ENCODE measurements at regions not wholly inside any gene's neighbourhood (a gene's known extent, or its start where the extent isn't known, plus 50 kb on each side); places are given as distances from the start of the nearest gene placed in this dataset.

DNA sequence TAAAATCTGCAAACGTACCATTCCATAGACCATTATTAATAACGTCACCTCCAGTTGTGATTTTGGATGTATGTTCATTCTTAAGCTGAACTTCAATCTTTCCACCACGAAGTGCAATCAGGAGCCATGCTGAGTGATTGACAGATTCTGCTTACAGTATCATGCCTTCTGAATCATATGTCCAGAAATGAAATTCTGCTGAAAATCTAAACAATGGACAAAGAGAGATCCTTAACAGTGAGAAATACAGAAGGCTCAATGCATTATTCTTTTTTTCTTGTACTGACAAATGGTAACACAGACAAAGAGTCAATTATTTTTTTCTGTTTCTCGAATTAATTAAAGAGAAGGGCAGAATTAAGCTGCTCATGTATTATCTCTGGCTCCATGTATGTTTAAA, 1114.5 kb downstream of the EPHA3 start:
- H3K36me3 ChIP-seq (replicated peaks in 1 of 2; ENCODE audit: control extremely low read depth in 1 of 2, control insufficient read depth in 1 of 2, extremely low read depth in 1 of 2, insufficient read depth in 2 of 2, low read length in 1 of 2), result no peaks in the 10 kb centered on the region
- no peak overlapping the region for H3K4me2 ChIP-seq (replicated peaks; ENCODE audit: low read depth, low read length, poor library complexity, severe bottlenecking)
- no peaks in the 10 kb centered on the region for H3K4me1 ChIP-seq (ENCODE audit: control insufficient read depth in 2 of 2, insufficient read depth in 2 of 2, low read length in 2 of 2)
- DNase-seq (no peak), ATAC-seq (ENCODE audit: low read depth) (no peak)
- H3K79me2 ChIP-seq (ENCODE audit: control insufficient read depth, insufficient read depth, low read length), result no peaks in the 10 kb centered on the region
- TF ChIP-seq, protein P1, sequence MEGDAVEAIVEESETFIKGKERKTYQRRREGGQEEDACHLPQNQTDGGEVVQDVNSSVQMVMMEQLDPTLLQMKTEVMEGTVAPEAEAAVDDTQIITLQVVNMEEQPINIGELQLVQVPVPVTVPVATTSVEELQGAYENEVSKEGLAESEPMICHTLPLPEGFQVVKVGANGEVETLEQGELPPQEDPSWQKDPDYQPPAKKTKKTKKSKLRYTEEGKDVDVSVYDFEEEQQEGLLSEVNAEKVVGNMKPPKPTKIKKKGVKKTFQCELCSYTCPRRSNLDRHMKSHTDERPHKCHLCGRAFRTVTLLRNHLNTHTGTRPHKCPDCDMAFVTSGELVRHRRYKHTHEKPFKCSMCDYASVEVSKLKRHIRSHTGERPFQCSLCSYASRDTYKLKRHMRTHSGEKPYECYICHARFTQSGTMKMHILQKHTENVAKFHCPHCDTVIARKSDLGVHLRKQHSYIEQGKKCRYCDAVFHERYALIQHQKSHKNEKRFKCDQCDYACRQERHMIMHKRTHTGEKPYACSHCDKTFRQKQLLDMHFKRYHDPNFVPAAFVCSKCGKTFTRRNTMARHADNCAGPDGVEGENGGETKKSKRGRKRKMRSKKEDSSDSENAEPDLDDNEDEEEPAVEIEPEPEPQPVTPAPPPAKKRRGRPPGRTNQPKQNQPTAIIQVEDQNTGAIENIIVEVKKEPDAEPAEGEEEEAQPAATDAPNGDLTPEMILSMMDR (IDR thresholded peaks at IDR 0.05), result no peak
- TF ChIP-seq EZH2 (IDR thresholded peaks at IDR 0.05; ENCODE audit: borderline replicate concordance, insufficient read depth, low read depth, low read length, poor library complexity, severe bottlenecking), result no peak
- no CpG with 5 or more reads among the region's 4 CpGs for WGBS (ENCODE audit: insufficient coverage)
- POLR2A ChIA-PET, result no interaction called here
- H3K9ac ChIP-seq (ENCODE audit: low read length), result no peak overlapping the region
- Mint-ChIP-seq H3K27me3 (no peaks in the 10 kb centered on the region), H3K9me3 (ENCODE audit: insufficient read depth) (peaks cover 6% of the 10 kb centered on the region), H3K27ac (no peak overlapping the region), H3K4me1 (no peaks in the 10 kb centered on the region), H3K4me3 (no peak overlapping the region)
- no peaks in the 10 kb centered on the region for H3K27me3 ChIP-seq (replicated peaks in 1 of 4; ENCODE audit: control extremely low read depth in 1 of 4, control insufficient read depth in 3 of 4, insufficient read depth in 4 of 4, low read length in 3 of 4)
- CTCF ChIA-PET, result no interaction called here
- no peak overlapping the region for H3K27ac ChIP-seq (ENCODE audit: low read length in 2 of 2)
- peaks cover 0 to 6% (median 1%) of the 10 kb centered on the region in 3 donors for H3K9me3 ChIP-seq (ENCODE audit: control extremely low read depth in 1 of 3, control insufficient read depth in 2 of 3, insufficient read depth in 1 of 3, low read length in 2 of 3)
- no peak overlapping the region for H3K4me3 ChIP-seq (ENCODE audit: control extremely low read depth in 1 of 5, extremely low read depth in 1 of 5, insufficient read depth in 1 of 5, low read depth in 2 of 5, low read length in 4 of 5)
- H2AFZ ChIP-seq (ENCODE audit: insufficient read depth, low read depth, low read length, poor library complexity, severe bottlenecking), result no peak overlapping the region
- intact Hi-C loops (cut with micrococcal nuclease), result no loop called here
- no peaks in the 10 kb centered on the region for H4K20me1 ChIP-seq (ENCODE audit: control insufficient read depth, insufficient read depth, low read length, poor library complexity, severe bottlenecking)

DNA sequence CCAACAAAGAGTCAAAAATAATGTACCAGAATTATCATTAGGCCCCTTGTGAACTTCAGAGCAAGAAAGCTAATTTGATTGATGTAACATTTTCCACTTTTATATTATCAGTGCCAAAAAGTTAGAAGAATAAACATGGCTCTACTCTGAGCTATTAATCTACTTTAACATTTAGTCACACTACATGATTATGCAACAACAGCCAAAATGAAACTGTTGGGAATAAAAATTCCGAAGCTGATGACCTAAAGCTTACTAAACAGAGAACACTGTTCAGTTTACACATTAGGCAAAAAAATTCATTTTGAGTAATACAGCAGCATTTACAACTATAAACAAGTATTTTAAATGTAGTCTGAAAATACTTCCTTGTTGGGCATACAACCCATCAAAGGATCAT, 1134.1 kb downstream of the EPHA3 start:
- H3K4me1 ChIP-seq (ENCODE audit: control insufficient read depth in 2 of 2, insufficient read depth in 2 of 2, low read length in 2 of 2), result no peaks in the 10 kb centered on the region
- Mint-ChIP-seq H3K4me3 (no peak overlapping the region), H3K4me1 (no peaks in the 10 kb centered on the region), H3K9me3 (ENCODE audit: insufficient read depth) (peaks cover 9% of the 10 kb centered on the region), H3K27me3 (no peaks in the 10 kb centered on the region), H3K27ac (no peak overlapping the region)
- TF ChIP-seq, protein P1 (IDR thresholded peaks at IDR 0.05), result no peak
- TF ChIP-seq EZH2 (IDR thresholded peaks at IDR 0.05; ENCODE audit: borderline replicate concordance, insufficient read depth, low read depth, low read length, poor library complexity, severe bottlenecking), result no peak
- DNase-seq (no peak), ATAC-seq (ENCODE audit: low read depth) (no peak)
- WGBS (ENCODE audit: insufficient coverage), result no CpG with 5 or more reads among the region's 1 CpG
- H3K4me2 ChIP-seq (replicated peaks; ENCODE audit: low read depth, low read length, poor library complexity, severe bottlenecking), result no peak overlapping the region
- intact Hi-C loops (cut with micrococcal nuclease), result no loop called here
- no peaks in the 10 kb centered on the region for H3K27me3 ChIP-seq (replicated peaks in 1 of 4; ENCODE audit: control extremely low read depth in 1 of 4, control insufficient read depth in 3 of 4, insufficient read depth in 4 of 4, low read length in 3 of 4)
- no peak overlapping the region for H3K9ac ChIP-seq (ENCODE audit: low read length)
- CTCF ChIA-PET, result no interaction called here
- no peak overlapping the region for H3K27ac ChIP-seq (ENCODE audit: low read length in 2 of 2)
- POLR2A ChIA-PET, result no interaction called here
- no peaks in the 10 kb centered on the region for H4K20me1 ChIP-seq (ENCODE audit: control insufficient read depth, insufficient read depth, low read length, poor library complexity, severe bottlenecking)
- no peaks in the 10 kb centered on the region for H3K36me3 ChIP-seq (replicated peaks in 1 of 2; ENCODE audit: control extremely low read depth in 1 of 2, control insufficient read depth in 1 of 2, extremely low read depth in 1 of 2, insufficient read depth in 2 of 2, low read length in 1 of 2)
- no peak overlapping the region for H2AFZ ChIP-seq (ENCODE audit: insufficient read depth, low read depth, low read length, poor library complexity, severe bottlenecking)
- H3K4me3 ChIP-seq (ENCODE audit: control extremely low read depth in 1 of 5, extremely low read depth in 1 of 5, insufficient read depth in 1 of 5, low read depth in 2 of 5, low read length in 4 of 5), result no peak overlapping the region
- no peaks in the 10 kb centered on the region for H3K79me2 ChIP-seq (ENCODE audit: control insufficient read depth, insufficient read depth, low read length)
- peaks cover 0 to 12% (median 1%) of the 10 kb centered on the region in 3 donors for H3K9me3 ChIP-seq (ENCODE audit: control extremely low read depth in 1 of 3, control insufficient read depth in 2 of 3, insufficient read depth in 1 of 3, low read length in 2 of 3)
